HUES6 (cell line): ENCODE measurements at regions not wholly inside any gene's neighbourhood (a gene's known extent, or its start where the extent isn't known, plus 50 kb on each side); places are given as distances from the start of the nearest gene placed in this dataset.

ENCODE experiments used
- H3K27ac ChIP-seq: 2 replicates; pipeline ENCODE4 v1.7.0; 2013; ENCODE audit warnings: low read depth, mild to moderate bottlenecking, low read length, inconsistent platforms
- H3K27me3 ChIP-seq: 2 replicates; pipeline ENCODE4 v1.6.1; 2013; ENCODE audit warnings: low read length; ENCODE audit not compliant: control insufficient read depth, insufficient read depth
- H3K36me3 ChIP-seq: 2 replicates; pipeline ENCODE4 v1.6.1; 2013; ENCODE audit warnings: low read length; ENCODE audit not compliant: control insufficient read depth, insufficient read depth
- H3K4me1 ChIP-seq: 2 replicates; pipeline ENCODE4 v1.6.1; 2013; ENCODE audit warnings: low read length; ENCODE audit not compliant: control insufficient read depth, insufficient read depth
- H3K4me3 ChIP-seq: 2 replicates; pipeline ENCODE4 v1.5.1; 2013; ENCODE audit warnings: low read depth, low read length
- H3K9ac ChIP-seq: one replicate; pipeline ENCODE4 v1.6.1; 2013; ENCODE audit warnings: mild to moderate bottlenecking, low read length
- H3K9me3 ChIP-seq: 2 replicates; pipeline ENCODE4 v1.6.1; 2013; ENCODE audit warnings: low read depth, low read length; ENCODE audit not compliant: control insufficient read depth, insufficient read depth

DNA sequence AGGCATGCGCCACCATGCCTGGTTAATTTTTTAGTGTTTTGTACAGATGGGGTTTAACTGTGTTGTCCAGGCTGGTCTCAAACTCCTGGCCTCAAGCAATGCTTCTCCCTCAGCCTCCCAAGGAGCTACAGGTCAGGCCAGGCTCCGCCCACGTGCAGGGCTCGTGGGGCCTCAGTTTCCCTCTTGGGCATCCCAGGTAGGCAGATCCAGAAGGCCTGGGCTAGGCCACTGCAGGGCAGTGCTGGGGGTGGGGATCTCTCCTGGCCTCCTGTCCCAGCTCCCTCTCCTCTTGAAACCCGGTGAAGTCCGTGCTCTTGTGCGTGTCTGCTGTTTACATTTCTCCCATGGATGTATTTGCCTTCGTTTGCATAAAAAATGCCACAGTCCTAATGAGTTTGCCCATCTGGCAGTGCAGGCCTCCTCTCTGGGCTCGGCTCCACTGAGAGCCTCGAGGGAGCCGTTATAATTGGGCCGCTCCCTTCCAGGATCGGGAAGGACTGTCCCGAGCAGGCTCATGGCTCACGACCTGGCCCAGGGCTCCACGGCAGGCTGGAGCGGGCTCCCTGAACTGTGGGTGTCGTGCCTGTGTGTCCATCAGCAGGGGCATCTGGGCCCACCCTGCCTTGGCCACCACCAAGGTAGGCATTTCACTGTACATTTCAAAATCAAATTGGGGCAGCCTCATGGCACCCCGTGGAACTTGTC, 52.6 kb upstream of the RUFY1 start:
- Histone ChIP-seq H3K27me3 (no peaks in the 10 kb centered on the region), H3K4me1 (no peaks in the 10 kb centered on the region), H3K4me3 (no peak overlapping the region), H3K9ac (no peak overlapping the region), H3K36me3 (no peaks in the 10 kb centered on the region), H3K9me3 (peaks cover 4% of the 10 kb centered on the region; the same call in 1 of the 2 replicates), H3K27ac (no peak overlapping the region)

GRCh38 chr5:179495906-179496455, 54.4 kb upstream of the RUFY1 start:
- H3K27me3 ChIP-seq: no peaks in the 10 kb centered on the region

GRCh38 chr5:179494774-179495526, 55.4 kb upstream of the RUFY1 start:
- Histone ChIP-seq H3K4me1 (no peaks in the 10 kb centered on the region), H3K36me3 (no peaks in the 10 kb centered on the region), H3K27ac (no peak overlapping the region), H3K9me3 (no peaks in the 10 kb centered on the region), H3K27me3 (no peaks in the 10 kb centered on the region), H3K4me3 (no peak overlapping the region), H3K9ac (no peak overlapping the region)

More at GRCh38 chr5:179495906-179496455, 54.4 kb upstream of the RUFY1 start:
- H3K27ac ChIP-seq: no peak overlapping the region
- no peak overlapping the region for H3K4me3 ChIP-seq
- H3K9ac ChIP-seq: no peak overlapping the region
- no peaks in the 10 kb centered on the region for H3K36me3 ChIP-seq
- H3K9me3 ChIP-seq: peaks cover 4% of the 10 kb centered on the region; the same call in 1 of the 2 replicates
- H3K4me1 ChIP-seq: no peaks in the 10 kb centered on the region

- H3K27ac ChIP-seq: no peak overlapping the region
- no peaks in the 10 kb centered on the region for H3K9me3 ChIP-seq
- H3K4me1 ChIP-seq: no peaks in the 10 kb centered on the region
- H3K36me3 ChIP-seq: no peaks in the 10 kb centered on the region
- no peak overlapping the region for H3K4me3 ChIP-seq
- no peak overlapping the region for H3K9ac ChIP-seq
- H3K27me3 ChIP-seq: no peaks in the 10 kb centered on the region
Observed at GRCh38 chr5:179488975-179489374, 61.4 kb upstream of the RUFY1 start.

DNA sequence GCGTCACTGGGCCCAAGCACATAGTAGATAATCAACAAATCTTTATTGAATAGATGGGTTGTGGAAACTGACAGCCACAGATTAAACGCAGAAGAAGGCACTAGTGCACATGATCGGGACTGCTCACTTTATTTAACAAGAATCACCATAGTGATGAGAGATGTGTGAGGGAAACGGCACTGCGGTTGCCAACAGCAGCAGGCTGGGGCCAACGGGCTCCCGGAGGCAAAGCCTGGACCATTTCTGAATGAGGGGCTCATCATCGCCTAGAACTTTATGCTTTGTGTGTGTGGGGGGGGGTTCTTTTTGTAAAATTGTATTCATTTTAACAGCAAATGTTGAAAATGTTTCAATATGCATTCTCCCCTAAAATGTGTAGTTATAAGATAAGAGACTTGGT, 61.9 kb upstream of the RUFY1 start:
- no peaks in the 10 kb centered on the region for H3K9me3 ChIP-seq

DNA sequence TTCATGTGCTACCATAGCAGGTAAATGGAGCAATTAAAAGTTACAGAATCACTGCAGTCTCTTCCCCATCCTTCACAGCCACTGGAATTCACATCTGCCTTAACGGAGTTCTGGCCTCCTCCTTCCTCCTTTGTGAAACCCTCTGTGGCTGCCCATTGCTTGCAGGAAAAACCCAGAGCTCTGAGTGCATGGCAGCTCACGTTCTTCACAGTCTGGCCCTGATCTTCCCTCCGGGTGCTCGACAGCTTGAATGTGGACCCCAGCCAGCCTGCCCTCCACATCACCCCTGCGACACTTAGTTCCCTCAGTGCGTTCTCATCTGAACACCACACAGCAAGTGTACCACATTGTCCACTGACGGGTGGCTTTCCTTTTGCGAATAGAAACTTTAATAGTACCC, 63.2 kb upstream of the RUFY1 start:
- no peaks in the 10 kb centered on the region for H3K36me3 ChIP-seq
- H3K27ac ChIP-seq: no peak overlapping the region
- no peak overlapping the region for H3K9ac ChIP-seq
- no peaks in the 10 kb centered on the region for H3K9me3 ChIP-seq
- no peaks in the 10 kb centered on the region for H3K4me1 ChIP-seq
- no peaks in the 10 kb centered on the region for H3K27me3 ChIP-seq
- no peak overlapping the region for H3K4me3 ChIP-seq

More for the DNA sequence above, 61.9 kb upstream of the RUFY1 start:
- Histone ChIP-seq H3K4me1 (no peaks in the 10 kb centered on the region), H3K27ac (no peak overlapping the region), H3K27me3 (no peaks in the 10 kb centered on the region), H3K36me3 (no peaks in the 10 kb centered on the region), H3K4me3 (no peak overlapping the region), H3K9ac (no peak overlapping the region)

- H3K36me3 ChIP-seq: no peaks in the 10 kb centered on the region
- H3K4me3 ChIP-seq: no peak overlapping the region
- no peaks in the 10 kb centered on the region for H3K4me1 ChIP-seq
- H3K9ac ChIP-seq: no peak overlapping the region
- H3K27ac ChIP-seq: no peak overlapping the region
- H3K9me3 ChIP-seq: no peaks in the 10 kb centered on the region
- no peaks in the 10 kb centered on the region for H3K27me3 ChIP-seq
Observed at GRCh38 chr5:179486596-179487051, 63.7 kb upstream of the RUFY1 start.

GRCh38 chr5:179485845-179486575, 64.3 kb upstream of the RUFY1 start:
- Histone ChIP-seq H3K27ac (no peak overlapping the region), H3K36me3 (no peaks in the 10 kb centered on the region), H3K9ac (no peak overlapping the region), H3K4me3 (no peak overlapping the region), H3K4me1 (no peaks in the 10 kb centered on the region), H3K9me3 (0 out of 2 replicates have a peak, but pooled peaks cover 2% of the 10 kb centered on the region), H3K27me3 (no peaks in the 10 kb centered on the region)

- Histone ChIP-seq H3K27ac (no peak overlapping the region), H3K9ac (no peak overlapping the region), H3K4me3 (no peak overlapping the region), H3K4me1 (no peaks in the 10 kb centered on the region), H3K36me3 (no peaks in the 10 kb centered on the region), H3K9me3 (peaks cover 8% of the 10 kb centered on the region; the same call in 1 of the 2 replicates), H3K27me3 (no peaks in the 10 kb centered on the region)
Observed at GRCh38 chr5:179484761-179485160, 65.6 kb upstream of the RUFY1 start.

- no peak overlapping the region for H3K27ac ChIP-seq
- H3K27me3 ChIP-seq: no peaks in the 10 kb centered on the region
- H3K4me1 ChIP-seq: no peaks in the 10 kb centered on the region
- H3K36me3 ChIP-seq: no peaks in the 10 kb centered on the region
- H3K4me3 ChIP-seq: no peak overlapping the region
- peaks cover 8% of the 10 kb centered on the region; the same call in 1 of the 2 replicates for H3K9me3 ChIP-seq
- no peak overlapping the region for H3K9ac ChIP-seq
Observed at GRCh38 chr5:179484201-179484600, 66.2 kb upstream of the RUFY1 start.
